ENCODE measurements at regions not wholly inside any gene's neighbourhood (a gene's known extent, or its start where the extent isn't known, plus 50 kb on each side); places are given as distances from the start of the nearest gene placed in this dataset.

- TF ChIP-seq, protein P1, sequence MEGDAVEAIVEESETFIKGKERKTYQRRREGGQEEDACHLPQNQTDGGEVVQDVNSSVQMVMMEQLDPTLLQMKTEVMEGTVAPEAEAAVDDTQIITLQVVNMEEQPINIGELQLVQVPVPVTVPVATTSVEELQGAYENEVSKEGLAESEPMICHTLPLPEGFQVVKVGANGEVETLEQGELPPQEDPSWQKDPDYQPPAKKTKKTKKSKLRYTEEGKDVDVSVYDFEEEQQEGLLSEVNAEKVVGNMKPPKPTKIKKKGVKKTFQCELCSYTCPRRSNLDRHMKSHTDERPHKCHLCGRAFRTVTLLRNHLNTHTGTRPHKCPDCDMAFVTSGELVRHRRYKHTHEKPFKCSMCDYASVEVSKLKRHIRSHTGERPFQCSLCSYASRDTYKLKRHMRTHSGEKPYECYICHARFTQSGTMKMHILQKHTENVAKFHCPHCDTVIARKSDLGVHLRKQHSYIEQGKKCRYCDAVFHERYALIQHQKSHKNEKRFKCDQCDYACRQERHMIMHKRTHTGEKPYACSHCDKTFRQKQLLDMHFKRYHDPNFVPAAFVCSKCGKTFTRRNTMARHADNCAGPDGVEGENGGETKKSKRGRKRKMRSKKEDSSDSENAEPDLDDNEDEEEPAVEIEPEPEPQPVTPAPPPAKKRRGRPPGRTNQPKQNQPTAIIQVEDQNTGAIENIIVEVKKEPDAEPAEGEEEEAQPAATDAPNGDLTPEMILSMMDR (IDR thresholded peaks at IDR 0.05), result no peak
- TF ChIP-seq EZH2 (IDR thresholded peaks at IDR 0.05), result no peak
Measured at GRCh38 chrX:25928316-25928715, 209.8 kb upstream of the MAGEB18 start.
